Globus pallidus (tissue), 1 donor: ENCODE measurements at regions not wholly inside any gene's neighbourhood (a gene's known extent, or its start where the extent isn't known, plus 50 kb on each side); places are given as distances from the start of the nearest gene placed in this dataset.

Experiments used
- DNase-seq: peaks from one replicate; pipeline ENCODE4 v3.0.0-alpha.2; 2015; ENCODE audit warnings: low spot score

DNA sequence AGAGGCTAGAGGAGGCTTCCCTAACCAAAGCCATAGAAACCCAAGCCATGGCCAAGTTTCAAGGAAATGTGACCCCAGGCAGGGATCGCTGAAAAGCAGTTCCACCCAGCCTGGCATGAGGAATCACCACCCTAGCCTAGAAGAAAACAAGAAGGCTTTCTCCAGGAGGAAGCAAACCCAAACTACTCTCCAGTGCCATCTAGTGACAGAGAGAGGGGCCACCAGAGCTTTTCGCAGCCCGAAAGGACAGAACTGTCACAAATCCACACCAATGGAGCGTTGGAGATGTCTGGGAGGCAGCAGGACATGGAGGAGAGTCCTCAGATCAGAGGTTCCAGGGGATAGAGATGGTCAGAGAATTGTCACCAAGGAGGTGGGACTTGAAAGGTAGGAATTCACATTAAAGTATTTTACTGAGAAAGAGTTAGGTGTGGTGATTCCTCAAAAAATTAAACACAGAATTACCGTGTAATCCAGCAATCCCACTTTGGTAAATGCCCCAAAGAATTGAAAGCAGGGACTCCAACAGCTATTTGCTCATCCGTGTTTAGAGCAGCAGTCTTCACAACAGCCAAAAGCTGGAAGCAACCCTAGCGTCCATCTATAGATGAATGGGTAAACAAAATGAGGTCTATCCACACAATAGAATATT, 67.3 kb upstream of the NUP50 start:
- DNase-seq = peak; percentile 62

DNA sequence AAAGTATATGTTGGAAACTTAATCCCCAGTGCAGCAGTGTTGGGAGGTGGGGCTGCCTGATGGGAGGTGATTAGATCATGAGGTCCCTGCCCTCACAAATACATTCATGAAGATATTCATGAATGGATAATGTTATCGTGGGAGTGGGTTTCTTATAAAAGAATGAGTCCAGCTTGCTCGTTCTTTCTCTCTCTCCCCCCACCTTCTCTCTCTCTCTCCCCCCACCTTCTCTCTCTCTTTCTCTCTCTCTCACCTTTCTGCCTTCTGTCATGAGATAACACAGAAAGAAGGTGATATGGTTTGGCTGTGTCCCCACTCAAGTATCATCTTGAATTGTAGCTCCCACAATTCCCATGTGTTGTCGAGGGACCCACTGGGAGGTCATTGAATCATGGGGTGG, 66.7 kb upstream of the NUP50 start:
- no peak for DNase-seq

- no peak for DNase-seq
Observed at GRCh38 chr22:45098056-45098455, 65.7 kb upstream of the NUP50 start.

DNA sequence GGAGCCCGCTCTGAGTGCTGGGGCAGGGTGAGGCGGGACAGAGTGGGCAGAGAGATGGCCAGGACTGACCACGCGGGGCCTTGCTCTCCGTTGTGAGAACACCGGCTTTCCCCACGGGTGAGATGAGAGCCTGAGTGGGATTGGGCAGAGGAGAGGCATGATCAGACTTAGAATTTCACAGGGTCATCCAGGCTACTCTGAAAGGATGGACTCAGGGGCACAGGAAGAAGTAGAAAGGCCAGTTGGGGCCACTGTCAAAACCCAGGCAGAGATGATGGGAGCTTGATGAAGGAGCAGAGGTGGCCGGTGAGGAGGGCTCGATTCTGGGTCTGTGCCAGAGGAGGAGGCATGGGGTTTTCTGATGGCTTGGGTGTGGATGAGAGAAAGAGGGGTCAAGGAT, 63.8 kb upstream of the NUP50 start:
- no peak for DNase-seq

- peak; percentile 67 for DNase-seq
Observed at GRCh38 chr22:45101515-45102227, 62.1 kb upstream of the NUP50 start.

DNA sequence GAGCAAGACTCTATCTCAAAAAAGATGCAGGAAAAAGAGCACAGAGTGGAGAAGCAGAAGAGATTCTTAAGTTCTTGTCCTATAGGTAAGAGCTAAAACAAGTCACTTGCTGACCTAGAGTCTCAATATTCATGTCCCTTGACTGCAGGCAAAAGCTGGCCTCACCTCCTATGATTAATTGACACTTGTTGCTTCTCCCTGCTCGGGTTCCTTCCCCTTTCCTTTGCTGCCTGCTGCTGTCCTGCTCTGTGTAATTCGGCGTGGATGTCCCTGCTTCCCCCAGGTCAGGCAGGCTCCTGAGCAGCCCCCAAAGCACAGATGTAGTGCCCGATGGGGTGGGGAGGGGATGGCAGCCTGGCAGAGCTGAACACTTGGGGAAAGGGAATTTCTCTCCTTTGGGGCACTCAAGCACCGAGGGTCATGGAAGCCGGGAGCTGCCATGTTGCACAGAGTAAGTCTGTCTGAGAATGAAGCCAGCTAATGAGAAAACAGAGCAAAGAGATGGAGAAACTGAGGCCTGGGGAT, 60.8 kb upstream of the NUP50 start:
- DNase-seq = no peak

DNA sequence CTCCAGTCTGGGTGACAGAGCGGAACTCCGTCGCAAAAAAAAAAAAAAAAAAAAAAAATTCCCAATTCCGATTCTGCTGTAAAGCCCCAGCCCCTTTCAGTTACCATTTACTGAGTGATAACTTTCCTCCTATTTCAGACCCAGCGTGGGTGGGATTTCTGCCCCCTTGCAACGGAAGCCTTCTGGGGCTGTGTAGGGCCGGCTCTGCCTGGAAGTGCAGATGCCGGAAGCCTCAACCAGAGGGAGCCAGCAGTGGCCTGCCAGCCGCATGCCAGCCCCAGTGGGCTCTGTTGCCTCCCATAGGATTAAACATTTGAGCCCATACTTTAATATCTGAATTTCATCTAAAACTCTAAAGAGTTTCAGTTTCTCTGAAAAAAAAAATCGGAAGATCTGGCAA, 60.0 kb upstream of the NUP50 start:
- DNase-seq = no peak

- DNase-seq = no peak
Observed at GRCh38 chr22:45104313-45104712, 59.4 kb upstream of the NUP50 start.

GRCh38 chr22:45105281-45105702, 58.4 kb upstream of the NUP50 start:
- DNase-seq = no peak

GRCh38 chr22:45107671-45108070, 56.1 kb upstream of the NUP50 start:
- no peak for DNase-seq

DNA sequence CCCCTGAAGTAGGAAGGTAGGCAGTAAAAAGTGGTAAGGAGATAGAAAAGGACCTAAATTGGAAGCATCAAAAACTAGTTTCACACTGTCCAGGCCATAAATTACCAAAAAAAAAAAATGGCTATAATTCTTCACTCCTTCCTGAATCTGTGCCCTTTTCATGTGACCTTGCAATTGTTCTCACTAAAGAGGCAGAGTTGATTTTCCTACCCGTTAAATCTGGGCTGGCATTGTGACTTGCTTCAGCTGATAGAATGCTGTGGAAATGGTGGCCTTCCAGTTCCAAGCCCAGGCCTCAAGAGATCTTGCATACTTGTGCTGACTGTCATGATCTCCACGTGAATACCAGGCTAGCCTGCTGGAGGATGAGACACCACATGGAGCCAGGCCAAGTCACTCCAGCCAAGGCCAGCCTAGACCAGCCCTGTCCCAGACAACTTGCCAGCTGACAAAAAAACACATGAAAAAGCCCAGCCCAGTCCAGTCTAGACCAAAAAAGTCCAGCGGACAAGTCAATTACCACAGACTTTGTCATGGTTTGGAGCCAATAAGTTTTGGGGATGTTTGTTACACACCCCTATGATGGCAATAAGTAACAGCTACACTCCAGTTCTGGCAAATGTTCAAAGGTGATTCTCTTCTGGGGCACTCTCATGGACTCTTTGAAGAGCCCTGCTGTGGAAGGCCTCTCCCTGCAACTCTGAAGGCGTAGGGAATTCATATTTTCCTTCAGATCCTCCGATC, 51.4 kb upstream of the NUP50 start:
- no peak for DNase-seq
